Inflammatory macrophage (primary cell): ENCODE measurements at regions not wholly inside any gene's neighbourhood (a gene's known extent, or its start where the extent isn't known, plus 50 kb on each side); places are given as distances from the start of the nearest gene placed in this dataset.
"Not testable (repeated sequence)": the region's sequence is repeated elsewhere in the genome, so short reads cannot be mapped to it uniquely, and the experiment has no call there.

Experiments
- DNase-seq, 2 donors: peaks; one replicate each; pipeline ENCODE4 v3.0.0-alpha.2; 2020 to 2022

DNA sequence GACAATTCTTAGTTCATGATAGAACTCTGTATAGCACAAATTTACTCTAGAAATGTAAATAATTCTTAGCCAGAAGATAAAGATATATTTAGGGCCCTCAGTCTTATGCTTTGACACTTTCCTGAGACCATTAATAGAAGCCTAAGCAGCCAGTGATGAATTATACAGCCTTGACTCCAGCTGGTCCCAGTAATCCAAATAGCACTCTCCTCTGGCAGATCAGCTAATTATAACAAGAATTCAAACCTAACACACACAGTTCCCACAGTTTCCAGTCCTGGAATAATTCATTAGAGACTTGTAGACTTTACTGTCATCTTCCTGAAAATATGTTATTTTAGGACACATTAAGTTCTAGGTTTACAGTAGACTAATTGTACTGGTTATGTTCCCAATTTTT is 50.4 kb downstream of the SHOC1 start:
- DNase-seq, result no peak

DNA sequence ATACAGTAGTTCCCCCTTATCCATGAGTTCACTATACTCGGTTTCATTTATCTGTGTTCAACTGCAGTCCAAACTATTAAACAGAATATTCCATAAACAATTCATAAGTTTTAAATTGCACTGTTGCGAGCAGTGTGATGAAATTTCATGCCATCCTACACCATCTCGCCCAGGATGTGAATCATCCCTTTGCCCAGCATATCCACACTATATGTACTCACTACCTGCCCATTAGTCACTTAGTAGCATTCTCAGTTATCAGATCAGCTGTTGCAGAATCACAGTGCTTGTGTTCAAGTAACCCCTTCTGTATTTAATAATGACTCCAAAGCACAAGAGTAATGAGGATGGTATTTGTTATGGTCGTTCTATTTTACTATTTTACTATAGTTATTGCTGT is 51.5 kb downstream of the SHOC1 start:
- peak; percentile 10 for DNase-seq

DNA sequence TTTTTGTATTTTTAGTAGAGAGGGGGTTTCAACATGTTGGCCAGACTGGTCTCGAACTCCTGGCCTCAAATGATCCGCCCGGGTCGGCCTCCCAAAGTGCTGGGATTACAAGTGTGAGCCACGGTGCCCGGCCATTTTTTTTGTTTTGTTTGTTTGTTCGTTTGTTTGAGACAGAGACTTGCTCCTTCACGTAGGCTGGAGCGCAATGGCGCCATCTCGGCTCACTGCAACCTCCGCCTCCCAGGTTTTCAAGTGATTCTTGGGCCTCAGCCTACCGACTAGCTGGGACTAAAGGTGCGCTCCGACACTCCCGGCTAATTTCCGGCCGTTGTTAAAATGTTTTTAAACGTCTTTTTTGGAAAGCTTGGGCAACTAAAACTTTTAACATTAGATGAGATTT is 54.0 kb downstream of the SHOC1 start:
- no peak for DNase-seq

DNA sequence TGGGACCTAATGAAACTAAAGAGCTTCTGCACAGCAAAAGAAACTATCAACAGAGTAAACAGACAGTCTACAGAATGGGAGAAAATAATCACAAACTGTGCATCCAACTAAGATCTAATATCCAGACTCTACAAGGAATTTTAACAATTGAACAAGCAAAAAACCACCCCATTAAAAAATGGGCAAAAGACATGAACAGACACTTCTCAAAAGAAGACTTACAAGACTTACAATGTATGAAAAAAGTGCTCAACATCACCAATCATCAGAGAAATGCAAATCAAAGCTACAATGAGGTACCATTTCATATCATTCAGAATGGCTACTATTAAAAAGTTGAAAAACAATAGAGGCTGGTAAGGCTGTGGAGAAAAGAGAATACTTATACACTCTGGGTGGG is 58.0 kb downstream of the SHOC1 start:
- no peak for DNase-seq

DNA sequence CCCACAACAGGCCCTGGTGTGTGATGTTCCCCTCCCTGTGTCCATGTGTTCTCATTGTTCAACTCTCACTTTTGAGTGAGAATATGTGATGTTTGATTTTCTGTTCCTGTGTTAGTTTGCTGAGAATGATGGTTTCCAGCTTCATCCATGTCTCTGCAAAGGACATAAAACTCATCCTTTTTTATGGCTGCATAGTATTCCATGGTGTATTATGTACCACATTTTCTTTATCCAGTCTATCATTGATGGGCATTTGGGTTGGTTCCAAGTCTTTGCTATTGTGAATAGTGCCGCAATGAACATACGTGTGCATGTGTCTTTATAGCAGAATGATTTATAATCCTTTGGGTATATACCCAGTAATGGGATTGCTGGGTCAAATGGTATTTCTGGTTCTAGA is 59.4 kb downstream of the SHOC1 start:
- DNase-seq, result not testable (repeated sequence)

DNA sequence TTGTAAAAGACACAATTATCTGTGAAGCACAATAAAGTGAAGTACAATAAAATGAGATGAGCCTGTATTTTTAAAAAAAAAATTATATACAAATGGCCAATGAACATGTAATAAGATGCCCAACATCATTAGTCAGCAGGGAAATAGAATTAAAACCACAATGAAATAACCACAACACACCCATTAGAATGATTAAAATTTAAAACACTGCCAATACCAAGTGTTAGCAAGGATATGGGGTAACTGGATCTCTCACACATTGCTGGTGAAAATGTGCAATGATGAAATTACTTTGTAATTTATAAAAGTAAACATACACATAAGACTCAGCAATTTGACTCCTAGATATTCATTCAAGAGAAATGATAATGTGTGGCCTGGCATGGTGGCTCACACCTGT is 62.8 kb downstream of the SHOC1 start:
- no peak for DNase-seq

DNA sequence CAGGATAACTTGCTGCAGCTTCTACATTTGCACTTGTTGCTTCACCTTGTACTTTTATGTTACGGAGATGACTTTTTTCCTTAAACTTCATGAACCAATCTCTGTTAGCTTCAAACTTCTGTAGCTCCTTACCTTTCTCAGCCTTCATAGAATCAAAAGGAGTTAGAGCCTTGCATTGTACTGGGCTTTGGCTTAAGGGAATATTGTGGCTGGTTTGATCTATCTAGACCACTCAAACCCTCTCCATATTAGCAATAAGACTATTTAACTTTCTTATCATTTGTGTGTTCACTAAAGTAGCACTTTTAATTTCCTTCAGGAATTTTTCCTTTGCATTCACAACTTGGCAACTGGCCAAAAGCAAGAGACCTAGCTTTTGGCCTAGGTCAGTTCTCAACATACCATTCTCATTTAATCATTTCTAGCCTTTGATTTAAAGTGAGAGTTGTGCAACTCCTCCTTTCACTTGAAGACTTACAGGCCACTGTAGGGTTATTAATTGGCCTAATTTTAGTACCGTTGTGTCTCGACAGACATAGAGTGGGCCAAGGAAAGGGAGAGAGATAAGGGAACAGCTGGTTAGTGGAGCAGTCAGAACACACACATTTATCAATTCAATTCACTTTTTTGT is 63.7 kb downstream of the SHOC1 start:
- DNase-seq, result no peak

DNA sequence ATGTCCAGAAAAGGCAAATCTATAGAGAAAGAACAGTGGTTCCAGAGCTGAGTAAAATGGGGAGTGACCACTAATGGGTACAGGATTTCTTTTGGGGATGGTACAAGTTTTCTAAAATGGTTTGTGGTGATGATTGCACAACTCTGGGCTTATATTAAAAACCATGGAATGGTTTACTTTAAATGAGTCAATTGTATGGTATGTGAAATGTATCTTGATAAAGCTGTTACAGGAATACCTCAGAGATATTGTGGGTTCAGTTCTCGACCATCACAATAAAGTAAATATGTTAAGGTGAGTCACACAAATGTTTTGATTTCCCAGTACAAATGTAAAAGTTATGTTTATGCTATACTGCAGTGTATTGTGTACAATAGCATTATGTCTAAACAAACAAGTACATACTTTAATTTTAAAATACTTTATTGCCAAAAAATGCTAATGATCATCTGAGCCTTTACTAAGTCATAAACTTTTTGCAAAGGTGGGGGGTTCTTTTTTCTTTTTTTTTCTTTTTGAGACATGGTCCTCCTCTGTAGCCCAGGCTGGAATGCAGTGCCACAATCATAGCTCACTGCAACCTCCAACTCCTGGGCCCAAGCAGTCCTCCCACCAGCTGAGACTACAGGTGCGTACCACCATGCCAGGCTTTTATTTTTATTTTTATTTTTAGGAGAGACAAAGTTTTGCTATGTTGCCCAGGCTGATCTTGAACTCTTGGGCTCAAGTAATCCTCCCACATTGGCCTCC is 65.9 kb downstream of the SHOC1 start:
- DNase-seq, result no peak

DNA sequence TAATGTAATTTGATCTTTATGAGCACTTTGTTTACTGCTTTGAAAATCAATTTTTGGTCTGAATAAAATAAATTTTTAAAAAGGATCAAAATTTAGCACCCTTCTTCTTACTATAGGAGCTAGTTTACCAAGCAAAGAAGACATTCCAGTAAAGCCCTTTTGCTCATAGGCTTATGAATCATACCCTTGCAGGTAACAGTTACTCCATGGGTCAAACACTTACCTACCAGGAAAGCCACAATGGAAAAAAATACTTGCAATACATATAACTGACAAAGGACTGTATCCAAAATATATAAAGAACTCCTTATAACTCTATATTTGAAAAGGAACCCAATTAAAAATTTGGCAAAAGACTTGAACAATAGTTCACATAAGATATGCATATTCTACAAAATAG is 66.6 kb downstream of the SHOC1 start:
- no peak for DNase-seq

DNA sequence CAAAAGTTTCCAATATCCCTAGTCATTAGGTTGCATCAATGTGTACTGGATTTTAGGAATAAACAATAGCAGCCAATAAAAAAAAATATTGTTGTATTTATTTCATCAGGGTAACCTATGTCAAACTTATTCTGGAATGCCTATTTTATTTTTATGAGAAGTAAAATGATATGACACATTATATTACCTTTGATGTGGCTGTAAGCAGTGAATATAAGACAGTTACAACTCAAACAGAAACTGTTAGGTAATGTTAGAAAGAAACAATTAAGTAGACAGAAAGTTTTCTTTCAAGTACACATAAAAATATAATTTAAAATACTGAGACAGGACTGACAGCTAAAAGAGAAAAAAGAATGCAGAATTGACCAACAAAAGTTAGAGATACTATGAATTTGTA is 65.5 kb downstream of the GNG10 start:
- DNase-seq, result no peak

DNA sequence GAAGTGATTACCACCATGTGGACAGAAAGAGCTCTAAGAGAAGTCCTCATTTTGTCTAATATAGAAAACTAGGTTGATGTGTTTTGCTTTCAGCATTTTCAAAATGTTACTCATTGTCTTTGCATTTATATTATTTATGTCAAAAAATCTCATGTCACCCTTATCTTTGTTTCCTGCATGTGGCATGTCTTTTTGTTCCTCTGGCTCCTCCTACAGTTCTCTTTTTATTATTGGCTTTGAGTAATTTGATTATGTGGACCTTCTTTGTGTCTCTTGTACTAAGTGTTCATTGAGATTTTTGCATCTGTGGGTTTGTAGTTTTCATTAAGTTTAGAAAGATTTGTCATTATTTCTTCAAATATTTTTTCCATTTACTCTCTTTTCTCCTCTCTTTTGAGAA is 58.8 kb downstream of the GNG10 start:
- no peak for DNase-seq
